ENCODE measurements at regions not wholly inside any gene's neighbourhood (a gene's known extent, or its start where the extent isn't known, plus 50 kb on each side); places are given as distances from the start of the nearest gene placed in this dataset.
A peak's percentile ranks its signal among the peaks of the same experiment; 100 is the strongest.
"Not testable (repeated sequence)": the region's sequence is repeated elsewhere in the genome, so short reads cannot be mapped to it uniquely, and the experiment has no call there.

DNA sequence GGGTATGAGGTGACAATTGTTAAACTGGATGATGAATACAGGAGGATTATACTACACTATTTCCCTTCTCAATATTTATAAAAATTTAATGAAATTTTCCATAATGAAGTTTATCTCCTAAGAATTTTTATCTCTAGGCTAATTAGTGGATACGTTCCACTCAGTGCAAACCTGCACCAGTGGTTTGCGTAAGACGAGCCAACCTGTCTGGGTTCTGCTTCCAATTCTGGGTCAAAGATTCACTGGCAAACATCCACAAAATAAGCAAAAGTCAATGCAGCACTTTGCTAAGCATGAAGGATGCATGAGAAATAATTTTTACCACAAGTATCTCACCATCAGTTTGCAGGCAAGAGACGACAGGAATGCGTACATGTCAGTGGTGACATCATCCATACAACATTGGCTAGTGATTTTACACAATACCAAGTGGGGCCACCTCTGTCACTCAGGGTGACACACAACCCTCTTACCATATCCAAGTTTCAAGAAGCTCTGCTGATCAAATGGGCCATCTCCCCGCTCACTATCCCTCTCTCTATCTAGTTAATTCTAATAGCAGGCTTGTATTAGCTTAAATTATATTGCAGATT is 51.7 kb downstream of the FAM50B start:
- DNase-seq (ENCODE audit: low read depth in 4 of 4, low spot score in 3 of 4) = no peak

DNA sequence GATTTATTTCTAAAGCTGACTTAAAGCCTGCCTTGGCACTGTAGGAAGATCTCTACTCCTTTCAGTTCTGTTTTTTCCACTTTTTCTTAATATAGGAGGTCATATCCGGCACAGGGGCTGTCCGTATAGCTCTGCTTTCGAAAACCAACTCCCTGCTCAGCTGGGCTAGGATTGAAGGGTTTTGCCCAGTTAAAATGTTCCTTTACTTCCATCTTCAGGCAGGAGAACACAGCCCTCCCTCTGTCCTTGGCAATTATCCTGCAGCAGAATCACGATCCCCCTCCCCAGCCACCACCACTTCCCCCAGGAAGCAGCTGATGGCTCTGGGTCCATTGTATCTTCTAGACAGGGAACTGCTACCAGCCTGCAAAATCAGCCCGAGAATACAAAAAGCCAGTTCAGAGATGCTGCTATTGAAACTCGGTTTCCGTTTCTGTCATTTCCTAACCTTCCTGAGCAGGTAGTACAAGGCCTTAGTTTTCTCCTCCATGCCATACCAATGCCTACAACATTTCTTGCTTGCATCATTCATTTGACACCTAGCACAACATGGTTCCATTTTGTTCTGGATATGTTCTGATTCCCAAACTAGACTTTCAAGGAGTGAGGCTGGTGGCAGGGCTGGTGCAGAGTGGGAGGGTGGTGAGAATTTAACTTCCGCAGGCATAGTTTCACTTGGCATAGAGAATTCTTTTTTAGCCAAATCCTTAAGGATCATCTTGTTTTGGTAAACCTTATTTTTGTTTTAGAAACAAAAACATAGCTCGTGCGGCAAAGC is 53.9 kb downstream of the FAM50B start:
- no peak for DNase-seq (ENCODE audit: low read depth in 4 of 4, low spot score in 3 of 4)

DNA sequence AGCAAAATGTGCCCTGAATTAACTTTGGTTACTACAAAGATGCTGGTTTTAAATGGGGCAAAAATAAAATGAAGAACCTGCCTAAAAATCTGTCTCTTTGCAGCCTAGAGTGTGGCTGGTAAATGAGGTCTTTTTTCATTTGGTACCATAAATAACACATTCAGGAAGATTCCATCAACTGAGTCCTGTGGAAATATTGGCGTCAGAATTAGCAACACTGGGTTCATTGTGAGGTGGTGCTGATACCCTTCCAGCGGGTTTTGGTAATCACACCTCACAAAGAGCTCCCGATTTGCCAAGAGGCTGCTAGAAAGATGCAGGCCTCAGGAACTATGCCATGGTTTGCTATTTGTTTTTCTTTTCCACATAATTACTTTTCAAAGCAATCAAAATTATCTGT is 55.3 kb downstream of the FAM50B start:
- no peak for DNase-seq (ENCODE audit: low read depth in 4 of 4, low spot score in 3 of 4)

DNA sequence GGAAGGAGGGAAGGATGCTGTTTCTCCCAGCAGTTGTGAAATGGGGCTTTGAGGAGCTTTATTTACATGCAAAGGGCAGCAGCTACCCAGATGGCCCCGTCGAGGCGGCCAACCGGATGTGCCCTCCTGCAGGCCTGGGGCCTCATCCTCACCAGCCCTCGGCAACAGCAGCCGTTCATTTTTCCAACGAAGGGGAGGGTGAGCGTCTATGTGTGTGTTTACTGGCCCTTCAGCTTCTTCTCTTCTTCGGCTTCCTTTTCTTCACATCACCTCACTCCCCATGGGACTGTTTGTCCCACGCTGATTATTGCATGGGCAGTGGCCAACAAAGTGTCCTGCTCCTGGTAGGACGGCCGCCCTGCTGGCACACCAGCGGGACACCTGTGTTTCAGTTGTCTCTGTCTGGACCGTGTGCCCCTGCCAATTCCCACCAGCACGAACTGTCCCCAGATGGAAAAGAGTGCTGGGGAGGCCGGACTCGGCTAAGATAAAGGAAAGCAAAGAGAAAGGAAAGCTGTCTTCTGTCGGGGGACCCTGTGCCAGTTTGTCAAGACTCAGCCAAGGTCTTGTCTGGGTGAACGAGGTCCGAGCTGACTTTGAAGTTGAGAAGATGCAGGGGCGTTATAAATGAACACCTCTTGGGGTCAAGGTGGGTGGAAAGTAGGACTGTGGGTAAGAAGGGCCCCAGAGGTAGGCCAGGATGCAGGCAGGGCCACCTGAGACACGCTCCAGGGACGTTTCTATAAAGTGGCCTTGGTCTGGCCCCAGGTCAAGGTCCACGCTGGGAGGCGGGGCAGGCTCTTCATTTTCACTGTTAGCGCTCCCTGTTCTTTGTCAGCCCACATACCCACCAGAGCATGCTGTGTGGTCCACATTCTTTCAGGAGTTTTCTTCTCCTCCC is 57.0 kb downstream of the FAM50B start:
- DNase-seq (ENCODE audit: low read depth in 4 of 4, low spot score in 3 of 4) = no peak

DNA sequence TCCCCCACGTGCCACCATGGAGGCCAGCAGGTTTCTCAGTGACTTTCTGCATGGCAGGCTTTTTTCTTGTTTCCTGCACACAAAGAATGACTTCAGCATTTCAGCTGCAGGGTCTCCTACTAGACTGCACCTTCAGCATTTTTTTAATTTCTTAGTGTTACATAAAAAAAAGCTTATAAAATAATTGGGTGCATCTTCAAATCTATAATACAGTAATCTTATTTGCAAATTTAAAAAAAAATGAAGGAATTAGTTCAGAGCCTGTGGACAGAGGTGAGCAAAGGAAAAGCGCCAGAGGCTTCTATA is 57.6 kb downstream of the FAM50B start:
- no peak for DNase-seq (ENCODE audit: low read depth in 4 of 4, low spot score in 3 of 4)

DNA sequence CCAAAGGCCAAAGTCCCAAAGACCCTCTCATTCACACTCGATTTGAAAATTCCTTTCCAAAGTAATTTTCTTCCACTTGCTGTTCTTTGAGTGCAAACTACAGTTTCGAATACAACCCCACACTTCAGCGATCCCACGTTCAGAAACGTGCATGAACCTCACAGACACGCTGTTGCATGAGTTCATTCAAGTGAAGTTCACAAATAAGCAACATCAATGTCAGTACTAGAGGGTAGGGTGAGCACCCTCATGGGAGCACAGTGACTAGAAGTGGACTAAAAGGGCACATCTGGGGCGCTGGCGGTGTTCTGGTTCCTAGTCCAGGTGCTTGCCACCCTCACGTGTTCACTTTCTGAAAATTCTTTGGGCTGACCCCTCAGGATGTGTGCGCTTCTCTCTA is 59.0 kb downstream of the FAM50B start:
- no peak for DNase-seq (ENCODE audit: low read depth in 4 of 4, low spot score in 3 of 4)

DNA sequence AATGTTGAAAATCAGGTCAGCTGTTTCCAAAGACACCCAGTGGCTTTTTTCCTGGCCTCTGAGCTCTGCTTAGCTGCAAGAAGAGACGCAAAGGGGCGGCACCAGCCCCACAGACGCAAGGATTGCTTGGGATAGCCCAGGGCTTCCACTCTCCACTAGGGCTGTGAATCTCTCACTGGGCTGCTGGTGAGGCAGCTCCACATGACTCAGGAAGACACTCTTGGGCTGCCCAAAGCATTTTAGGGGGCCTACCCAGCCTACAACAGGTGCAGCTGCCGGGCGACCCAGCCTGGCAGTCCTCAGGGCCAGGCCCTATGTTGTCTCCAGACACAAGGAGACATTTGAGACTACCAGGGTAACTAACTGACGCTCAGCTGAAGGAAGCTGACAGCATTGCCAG is 59.8 kb downstream of the FAM50B start:
- DNase-seq (ENCODE audit: low read depth in 4 of 4, low spot score in 3 of 4) = no peak

DNA sequence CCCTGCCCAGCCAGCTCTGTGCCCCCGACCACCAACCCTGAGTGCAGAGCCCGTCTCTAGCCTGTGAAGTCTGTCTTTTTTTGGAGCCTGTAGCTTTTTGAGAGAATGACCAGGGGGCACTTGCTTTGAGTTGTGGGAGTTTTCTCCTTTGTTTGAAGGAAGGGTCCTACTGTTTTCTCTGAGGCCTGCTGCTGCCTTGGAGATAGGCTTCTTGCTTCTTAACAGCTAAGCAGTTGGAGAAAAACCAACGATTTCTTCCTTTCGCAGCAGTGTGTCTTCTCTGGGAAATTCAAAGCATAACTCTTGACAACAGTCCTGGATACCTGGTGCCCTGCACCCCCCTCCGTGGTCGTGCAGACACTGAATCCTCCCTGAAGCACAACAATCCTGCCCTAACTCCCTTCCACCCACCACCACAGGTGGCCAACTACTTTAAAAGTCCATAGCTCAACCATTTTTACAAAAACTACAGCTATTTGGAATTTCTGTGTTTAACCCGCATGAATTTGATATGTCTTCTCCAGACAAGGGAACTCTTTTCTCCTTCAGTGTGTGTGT is 61.0 kb downstream of the FAM50B start:
- DNase-seq (ENCODE audit: low read depth in 4 of 4, low spot score in 3 of 4) = no peak

DNA sequence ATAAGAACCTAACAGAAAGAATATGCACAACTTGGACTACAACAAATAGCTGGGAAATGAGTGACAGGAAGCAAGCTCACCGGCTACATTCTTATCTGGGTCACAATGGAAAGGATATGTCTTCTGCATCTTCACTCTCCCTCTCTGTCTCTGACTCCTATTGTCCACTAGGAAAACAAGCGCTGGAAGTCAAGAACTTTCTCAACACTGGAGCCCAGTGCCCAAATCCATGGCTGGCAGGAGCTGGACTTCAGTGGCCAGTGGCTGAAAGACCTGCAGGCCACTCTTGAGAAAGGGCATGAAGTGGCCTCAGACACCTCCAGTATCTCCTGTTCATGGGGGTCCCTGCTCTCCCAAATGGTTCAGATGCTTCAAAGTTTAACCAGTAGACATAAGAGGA is 62.0 kb downstream of the FAM50B start:
- no peak for DNase-seq (ENCODE audit: low read depth in 4 of 4, low spot score in 3 of 4)

DNA sequence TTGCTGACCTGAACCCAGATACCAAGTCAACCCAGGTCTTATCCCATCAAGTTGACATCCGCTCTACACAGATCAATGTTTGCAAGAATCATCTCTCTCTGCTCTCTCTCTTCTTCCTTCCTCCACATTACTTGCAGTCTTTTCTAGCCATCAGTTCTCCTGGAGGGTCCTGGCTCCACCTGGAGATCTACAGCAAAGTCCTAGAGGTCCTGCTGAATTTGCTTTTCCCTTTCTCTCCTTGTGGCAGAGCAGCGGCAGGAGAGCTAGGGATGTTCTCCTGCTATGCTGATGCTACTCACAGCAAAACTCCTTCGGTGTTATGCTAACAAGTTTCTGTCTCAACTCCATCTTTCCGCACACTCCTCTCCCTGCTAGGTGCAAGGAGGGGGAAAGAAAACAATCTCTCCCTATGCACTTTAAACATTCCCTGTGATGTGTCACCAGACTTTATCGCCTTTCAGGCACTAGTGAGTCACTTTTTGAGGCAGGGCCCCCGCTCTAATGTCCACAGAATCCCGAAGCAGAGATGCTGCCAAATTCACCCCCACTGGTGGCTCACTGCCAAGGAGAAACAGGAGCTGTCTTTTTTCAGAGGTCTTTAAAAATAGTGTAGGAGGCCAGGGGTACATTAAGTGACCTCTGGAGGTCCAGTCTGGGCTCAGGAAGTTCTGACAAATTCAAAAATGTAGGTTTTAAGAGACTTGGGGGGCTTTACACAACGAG is 62.6 kb downstream of the FAM50B start:
- peak in 1 of 4 donors; percentile 67 for DNase-seq (ENCODE audit: low read depth in 4 of 4, low spot score in 3 of 4)

DNA sequence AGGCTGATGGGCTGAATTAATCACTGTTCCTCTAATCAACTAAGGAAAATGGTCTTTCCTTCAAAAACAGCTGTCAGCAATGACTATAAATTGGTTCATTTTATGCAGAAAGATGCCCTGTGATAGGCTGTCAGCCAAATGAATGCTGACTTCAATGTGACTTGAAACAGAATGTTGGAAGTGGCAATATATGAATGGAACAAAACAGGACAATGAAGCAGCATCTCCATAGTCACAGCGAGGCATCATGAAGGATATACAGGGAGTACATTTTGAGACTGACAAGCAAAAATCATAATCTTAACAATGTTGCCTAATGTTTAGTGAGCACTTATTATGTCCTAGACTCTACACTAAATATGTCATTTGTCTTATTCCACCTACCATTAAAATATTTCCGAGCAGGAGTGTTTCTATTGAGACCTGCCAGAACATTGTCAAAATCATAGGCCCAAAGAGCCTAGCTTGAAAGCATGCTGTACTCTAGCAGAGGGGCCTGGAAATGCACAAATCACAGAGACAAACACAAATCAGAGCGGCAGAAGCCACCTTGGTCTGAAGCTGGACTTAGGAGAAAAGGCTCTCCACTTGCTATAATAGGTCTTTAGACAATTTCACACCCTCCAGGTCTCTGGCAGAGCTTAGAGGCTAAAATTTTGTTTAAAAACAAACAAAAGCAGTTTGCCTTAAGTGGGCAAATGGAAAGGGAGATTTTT is 63.3 kb downstream of the FAM50B start:
- DNase-seq (ENCODE audit: low read depth in 4 of 4, low spot score in 3 of 4) = no peak

DNA sequence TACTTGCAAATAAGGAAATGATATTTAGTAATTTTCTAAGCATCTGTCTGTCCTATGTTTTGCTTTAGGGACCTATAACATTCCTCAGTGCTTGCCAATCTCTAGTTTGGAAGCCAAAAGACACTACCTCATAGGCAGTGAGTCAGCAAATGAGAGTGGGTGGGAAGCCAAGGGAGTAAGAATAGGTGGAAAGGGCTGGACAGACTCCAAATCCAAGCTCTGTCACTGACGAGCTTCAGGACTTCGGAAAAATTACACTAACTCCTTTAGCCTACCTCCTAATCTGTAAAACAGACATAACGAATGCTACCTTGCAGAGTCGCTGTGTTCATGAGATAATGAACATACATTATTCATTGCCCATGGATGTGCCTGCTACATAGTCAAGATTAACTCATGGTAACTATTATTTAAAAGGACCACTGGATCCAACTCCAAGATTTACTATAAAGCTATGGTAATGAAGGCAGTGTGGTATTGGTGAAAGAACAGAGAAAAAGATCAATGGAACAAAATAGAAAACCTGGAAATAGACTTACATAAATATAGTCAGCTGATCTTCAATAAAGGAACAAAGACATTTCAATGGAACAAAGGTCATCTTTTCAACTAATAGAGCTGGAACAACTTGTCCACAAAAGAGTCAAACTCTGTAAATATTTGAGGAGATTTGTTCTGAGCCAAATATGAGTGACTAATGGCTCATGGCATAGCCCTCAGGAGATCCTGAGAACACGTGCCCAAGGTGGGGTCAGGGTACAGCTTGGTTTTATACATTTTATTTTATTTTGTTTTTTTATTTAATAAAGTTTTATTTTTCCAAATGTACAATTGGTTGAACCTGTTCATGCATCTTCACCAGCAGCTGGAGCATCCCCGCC is 64.1 kb downstream of the FAM50B start:
- no peak for DNase-seq (ENCODE audit: low read depth in 4 of 4, low spot score in 3 of 4)

DNA sequence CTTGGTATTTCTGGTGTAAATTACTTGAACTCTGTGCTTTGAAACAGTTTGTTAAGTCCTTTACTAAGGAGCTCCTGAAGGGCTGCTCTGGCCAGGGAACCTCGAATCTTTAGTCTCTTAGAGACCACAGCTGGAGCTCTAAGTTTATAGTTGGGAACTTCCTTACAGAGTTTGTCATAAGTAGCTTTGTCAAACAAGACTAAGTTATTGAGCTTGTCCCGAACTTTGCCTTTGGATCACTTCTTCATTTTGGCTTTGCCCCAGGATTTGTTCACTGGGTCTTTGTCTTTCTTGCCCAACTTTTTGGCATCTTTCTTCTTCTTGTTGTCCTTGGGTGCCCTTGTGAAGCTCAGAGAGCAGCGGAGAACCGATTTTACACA is 64.8 kb downstream of the FAM50B start:
- DNase-seq (ENCODE audit: low read depth in 4 of 4, low spot score in 3 of 4) = no peak

DNA sequence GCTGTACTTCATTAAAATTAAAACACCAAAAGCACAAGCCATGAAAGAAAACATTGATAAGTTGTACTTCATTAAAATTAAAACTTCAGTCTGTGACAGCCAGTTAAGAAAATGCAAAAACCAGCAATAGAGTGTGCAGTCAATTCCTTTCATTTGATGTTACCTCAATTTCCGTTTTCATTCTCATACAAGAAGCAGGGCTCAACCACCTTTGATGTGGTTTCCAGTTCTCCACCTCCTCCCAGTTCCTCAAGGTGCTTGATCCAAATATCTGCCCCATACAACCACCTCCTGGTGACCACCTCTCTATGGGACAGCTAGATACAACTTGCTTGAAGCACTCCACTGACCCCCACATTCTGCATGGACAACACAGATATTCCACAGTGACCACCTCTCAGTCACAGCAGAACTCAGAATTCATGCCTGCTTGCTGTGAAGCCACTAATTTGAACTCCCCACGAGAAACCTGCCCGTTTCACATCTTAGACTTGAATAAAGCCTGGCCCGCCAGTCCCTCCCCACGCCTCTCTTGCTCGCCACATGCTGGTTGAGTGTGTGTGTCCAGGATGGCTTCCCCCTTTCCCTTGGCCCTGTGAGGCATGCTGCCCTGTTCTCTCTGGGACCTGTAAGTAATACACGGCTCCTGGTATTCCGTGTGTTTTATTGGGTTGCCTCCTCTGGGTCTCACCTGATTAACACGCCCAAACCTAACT is 66.1 kb downstream of the FAM50B start:
- DNase-seq (ENCODE audit: low read depth in 4 of 4, low spot score in 3 of 4) = no peak

DNA sequence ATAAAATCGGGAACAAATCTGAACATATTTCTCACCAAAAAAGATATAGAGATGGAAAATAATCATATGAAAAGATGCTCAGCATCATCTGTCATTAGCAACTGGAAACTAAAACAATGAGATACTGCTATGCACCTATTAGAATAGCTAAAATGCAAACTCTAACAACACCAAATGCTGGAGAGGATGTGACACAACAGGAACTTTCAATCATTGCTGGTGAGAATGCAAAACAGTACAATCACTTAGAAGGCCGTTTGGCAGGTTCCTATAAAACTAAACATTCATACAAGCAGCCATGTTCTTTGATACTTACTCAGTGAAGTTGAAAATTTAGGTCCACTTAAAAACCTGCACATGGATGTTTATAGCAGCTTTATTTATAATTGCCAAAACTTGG is 67.0 kb downstream of the FAM50B start:
- DNase-seq (ENCODE audit: low read depth in 4 of 4, low spot score in 3 of 4) = no peak

DNA sequence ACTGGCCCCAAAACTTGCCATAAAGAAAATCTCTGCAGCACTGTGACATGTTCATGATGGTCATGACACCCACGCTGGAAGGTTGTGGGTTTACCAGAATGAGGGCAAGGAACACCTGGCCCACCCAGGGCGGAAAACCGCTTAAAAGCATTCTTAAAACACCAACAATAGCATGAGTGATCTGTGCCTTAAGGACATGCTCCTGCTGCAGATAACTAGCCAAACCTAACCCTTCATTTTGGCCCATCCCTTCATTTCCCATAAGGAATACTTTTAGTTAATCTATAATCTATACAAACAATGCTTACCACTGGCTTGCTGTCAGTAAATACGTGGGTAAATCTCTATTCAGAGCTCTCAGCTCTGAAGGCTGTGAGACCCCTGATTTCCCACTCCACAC is 67.6 kb downstream of the FAM50B start:
- DNase-seq (ENCODE audit: low read depth in 4 of 4, low spot score in 3 of 4) = not testable (repeated sequence)

DNA sequence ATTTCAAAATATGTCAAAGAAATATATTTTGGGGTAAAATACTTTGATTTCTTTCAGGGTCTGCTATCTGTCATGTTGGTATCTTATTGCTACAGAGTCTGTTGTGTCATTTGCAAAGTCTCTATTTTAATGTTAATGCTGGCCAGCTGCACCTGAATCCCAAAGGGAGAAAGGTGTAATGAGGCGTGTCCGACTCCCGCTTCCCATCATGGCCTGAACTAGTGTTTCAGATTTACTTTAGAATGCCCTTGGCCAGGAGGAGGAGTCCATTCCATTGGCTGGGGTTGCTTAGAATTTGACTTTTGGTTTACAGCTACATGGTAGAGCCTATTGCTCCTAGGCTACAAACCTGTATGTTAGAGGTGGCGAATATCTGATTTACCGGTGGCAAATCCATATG is 69.3 kb downstream of the FAM50B start:
- DNase-seq (ENCODE audit: low read depth in 4 of 4, low spot score in 3 of 4) = no peak

DNA sequence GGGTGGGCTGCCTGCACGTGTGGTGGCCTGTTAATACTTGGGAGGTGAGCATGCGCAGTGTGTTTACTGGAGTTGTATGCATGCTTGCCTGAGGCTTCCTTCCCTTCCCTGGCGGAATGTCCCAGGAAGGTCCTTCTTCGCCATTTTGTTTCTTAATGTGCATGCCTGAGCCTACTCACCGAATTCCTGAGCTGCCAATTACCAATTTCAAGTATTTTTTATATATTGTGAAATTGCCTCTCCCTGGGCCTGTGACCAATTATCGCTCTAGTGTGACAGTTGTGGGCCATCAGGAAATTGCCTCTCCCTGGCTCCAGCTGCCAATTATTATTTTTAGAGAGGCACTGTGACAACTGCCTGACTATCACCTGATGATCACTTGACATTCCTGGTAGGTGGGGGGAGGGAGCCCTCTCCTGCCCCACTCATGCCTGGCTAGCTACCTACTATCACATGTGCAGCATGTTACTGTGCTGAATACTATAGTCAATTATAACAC is 70.0 kb downstream of the FAM50B start:
- no peak for DNase-seq (ENCODE audit: low read depth in 4 of 4, low spot score in 3 of 4)
